ENCODE measurements at regions not wholly inside any gene's neighbourhood (a gene's known extent, or its start where the extent isn't known, plus 50 kb on each side); places are given as distances from the start of the nearest gene placed in this dataset.

DNA sequence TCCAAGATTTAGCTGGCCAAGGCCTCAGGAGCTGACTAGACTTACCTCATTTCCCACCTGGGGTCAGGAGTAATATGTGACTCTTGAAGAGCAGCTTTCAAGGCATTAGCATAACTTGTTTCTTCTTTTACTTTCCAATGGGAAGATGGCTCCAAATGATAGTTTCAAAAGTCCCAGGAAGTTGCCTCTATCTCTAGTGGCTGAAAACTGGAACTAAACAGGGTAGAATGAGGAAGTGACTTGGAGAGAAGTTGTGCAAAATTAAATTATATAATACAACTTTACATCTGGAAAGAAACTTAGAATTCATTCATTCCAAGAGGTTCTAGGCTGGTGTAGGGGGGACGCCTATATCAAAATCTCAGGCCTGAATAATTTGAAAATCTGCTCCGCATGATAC, 250.1 kb upstream of the FMN2 start (continued):
- TF ChIP-seq CTBP2 (IDR thresholded peaks at IDR 0.05; ENCODE audit: borderline replicate concordance, insufficient read depth, insufficient read length, low read length) (no peak), PHF8 (conservative IDR thresholded peaks at IDR 0.05; ENCODE audit: low read depth, low read length) (no peak), POU5F1 (IDR thresholded peaks at IDR 0.05; ENCODE audit: low read depth, low read length) (no peak)

Data from H1 (cell line).